Muscle layer of colon (tissue), 2 donors: ENCODE measurements at regions not wholly inside any gene's neighbourhood (a gene's known extent, or its start where the extent isn't known, plus 50 kb on each side); places are given as distances from the start of the nearest gene placed in this dataset.
"Not testable (repeated sequence)": the region's sequence is repeated elsewhere in the genome, so short reads cannot be mapped to it uniquely, and the experiment has no call there.

Source experiments
- H3K27ac ChIP-seq: one replicate; pipeline ENCODE4 v1.7.0; 2013; ENCODE audit warnings: low read depth, mild to moderate bottlenecking, low read length, moderate library complexity
- H3K27me3 ChIP-seq, 2 donors: one replicate each; pipeline ENCODE4 v1.7.0; 2013; ENCODE audit warnings: low read length in 2 of 2, mild to moderate bottlenecking in 2 of 2; ENCODE audit not compliant: insufficient read depth in 2 of 2, control insufficient read depth in 1 of 2
- H3K36me3 ChIP-seq: one replicate; pipeline ENCODE4 v1.7.0; 2013; ENCODE audit warnings: mild to moderate bottlenecking, low read length; ENCODE audit not compliant: insufficient read depth
- H3K4me1 ChIP-seq: one replicate; pipeline ENCODE4 v1.7.0; 2013; ENCODE audit warnings: mild to moderate bottlenecking, low read length; ENCODE audit not compliant: insufficient read depth
- H3K4me3 ChIP-seq, 2 donors: one replicate each; pipeline ENCODE4 v1.7.0; 2013; ENCODE audit warnings: low read length in 2 of 2, low read depth in 1 of 2, mild to moderate bottlenecking in 1 of 2, moderate library complexity in 1 of 2
- H3K9ac ChIP-seq: one replicate; pipeline ENCODE4 v1.7.0; 2013; ENCODE audit warnings: low read length
- H3K9me3 ChIP-seq: one replicate; pipeline ENCODE4 v1.7.0; 2013; ENCODE audit warnings: mild to moderate bottlenecking, low read length
- donor health status: abdominal sarcoma.
- donor health status: Adenocarcinoma of cecum.

DNA sequence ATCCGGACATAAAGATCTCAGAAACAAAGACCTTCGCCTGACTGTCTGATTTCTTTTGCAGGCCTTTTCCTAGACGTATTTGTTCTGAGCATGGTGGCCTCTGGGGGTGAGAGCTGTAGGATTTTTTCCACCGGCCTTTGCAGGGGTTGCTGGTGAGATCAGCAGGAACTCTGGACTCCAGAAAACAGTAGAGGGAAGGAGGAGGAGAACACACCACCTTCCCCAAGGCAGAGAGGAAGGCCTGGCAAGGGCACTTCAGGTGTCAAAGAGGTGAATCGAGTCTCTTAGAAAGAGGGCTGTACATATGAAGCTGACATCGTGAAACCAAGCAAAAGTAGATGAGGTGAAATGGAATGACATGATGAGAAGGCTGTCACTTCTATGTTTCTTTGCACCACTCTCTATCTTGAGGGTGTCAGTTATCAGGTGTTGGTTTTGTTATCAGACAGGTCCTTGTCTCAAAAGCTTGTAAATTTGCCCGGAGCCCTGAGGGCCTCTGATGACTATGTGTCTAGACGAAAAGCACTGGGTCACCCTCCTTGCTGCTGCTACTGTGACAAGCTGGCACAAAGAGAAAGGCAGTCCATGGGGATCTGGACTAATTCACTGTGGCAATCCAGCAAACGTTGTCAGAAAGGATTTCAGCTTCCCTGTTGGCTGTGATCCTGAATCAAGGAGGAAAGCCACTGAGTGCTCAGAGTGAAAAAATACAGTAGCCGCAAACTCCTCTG lies 91.3 kb upstream of the MAP3K7 start:
- Histone ChIP-seq H3K4me1 (no peaks in the 10 kb centered on the region), H3K4me3 (no peak overlapping the region), H3K9ac (no peak overlapping the region), H3K27ac (no peak overlapping the region), H3K36me3 (no peaks in the 10 kb centered on the region), H3K27me3 (no peaks in the 10 kb centered on the region), H3K9me3 (no peaks in the 10 kb centered on the region)

DNA sequence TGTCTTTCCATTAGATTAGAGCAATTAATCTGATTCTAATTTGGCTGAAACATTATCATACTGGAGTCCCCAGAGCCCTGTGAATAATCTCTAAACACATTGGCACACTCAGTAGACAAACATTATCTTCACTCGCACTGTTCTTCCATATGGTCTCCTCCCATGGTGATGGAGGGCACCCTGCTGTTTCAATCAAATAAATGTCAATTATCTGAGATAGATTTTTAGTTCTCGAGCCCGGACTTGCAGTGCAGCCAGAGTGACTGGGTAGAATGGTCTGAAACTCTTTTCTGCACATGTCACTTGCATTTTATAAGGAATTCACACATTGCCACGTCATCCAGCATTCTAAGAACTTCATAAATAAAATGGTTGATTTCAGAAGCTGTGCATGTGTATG lies 90.6 kb upstream of the MAP3K7 start:
- Histone ChIP-seq H3K27me3 (no peaks in the 10 kb centered on the region), H3K4me1 (no peaks in the 10 kb centered on the region), H3K9me3 (no peaks in the 10 kb centered on the region), H3K4me3 (no peak overlapping the region), H3K27ac (no peak overlapping the region), H3K9ac (no peak overlapping the region), H3K36me3 (no peaks in the 10 kb centered on the region)

DNA sequence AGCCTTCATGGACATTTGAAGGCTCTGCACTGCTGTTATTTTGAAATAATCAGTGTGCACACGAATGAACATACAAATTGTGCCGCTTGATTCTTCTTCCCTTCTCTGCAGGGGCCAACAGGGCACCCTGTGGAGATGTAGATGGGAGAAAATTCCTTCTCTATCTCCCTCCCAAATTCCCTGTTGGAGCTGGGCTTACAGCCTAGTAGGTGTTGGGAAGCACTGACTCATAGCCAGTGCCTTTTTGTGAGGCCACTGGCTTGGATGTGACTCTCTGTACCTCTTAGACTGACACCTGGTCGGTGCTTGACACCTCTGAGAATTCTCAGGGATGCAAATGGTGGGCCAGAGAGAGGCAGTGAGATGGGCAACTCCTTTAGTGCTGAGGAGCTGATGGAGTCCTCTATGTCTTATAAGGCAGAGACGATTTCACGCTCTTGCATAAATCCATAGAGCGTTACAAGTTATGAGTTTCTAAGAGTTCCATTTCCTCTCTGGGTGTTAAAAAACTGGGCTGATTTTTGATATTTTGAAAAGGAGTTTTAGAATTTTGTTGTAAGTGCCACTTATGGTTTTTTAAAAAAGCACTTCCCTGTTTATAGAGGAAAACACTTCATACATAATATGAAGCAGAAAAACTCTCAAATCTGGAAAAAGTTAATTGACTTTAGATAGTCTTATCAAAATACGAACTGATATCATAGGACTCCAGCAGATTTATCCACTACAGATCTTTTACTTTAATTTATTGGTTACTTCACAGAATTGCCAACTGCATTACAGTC lies 89.8 kb upstream of the MAP3K7 start:
- no peaks in the 10 kb centered on the region for H3K4me1 ChIP-seq

DNA sequence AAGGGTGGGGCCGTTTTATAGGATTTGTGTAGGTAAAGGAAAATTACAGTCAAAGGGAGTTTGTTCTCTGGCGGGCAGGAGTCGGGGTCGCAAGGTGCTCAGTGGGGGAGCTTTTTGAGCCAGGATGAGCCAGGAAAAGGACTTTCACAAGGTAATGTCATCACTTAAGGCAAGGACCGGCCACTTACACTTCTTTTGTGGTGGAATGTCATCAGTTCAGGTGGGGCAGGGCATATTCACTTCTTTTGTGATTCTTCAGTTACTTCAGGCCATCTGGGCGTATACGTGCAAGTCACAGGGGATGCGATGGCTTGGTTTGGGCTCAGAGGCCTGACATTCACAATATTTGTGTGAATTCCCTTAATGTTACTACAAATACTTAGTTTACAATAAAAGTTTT lies 88.2 kb upstream of the MAP3K7 start:
- not testable (repeated sequence) for H3K36me3 ChIP-seq, H3K9ac ChIP-seq, H3K27ac ChIP-seq

More for the DNA sequence above, 89.8 kb upstream of the MAP3K7 start:
- H3K9ac ChIP-seq, result no peak overlapping the region
- H3K27ac ChIP-seq, result no peak overlapping the region
- no peaks in the 10 kb centered on the region for H3K27me3 ChIP-seq
- no peaks in the 10 kb centered on the region for H3K36me3 ChIP-seq
- no peak overlapping the region for H3K4me3 ChIP-seq
- H3K9me3 ChIP-seq, result no peaks in the 10 kb centered on the region

DNA sequence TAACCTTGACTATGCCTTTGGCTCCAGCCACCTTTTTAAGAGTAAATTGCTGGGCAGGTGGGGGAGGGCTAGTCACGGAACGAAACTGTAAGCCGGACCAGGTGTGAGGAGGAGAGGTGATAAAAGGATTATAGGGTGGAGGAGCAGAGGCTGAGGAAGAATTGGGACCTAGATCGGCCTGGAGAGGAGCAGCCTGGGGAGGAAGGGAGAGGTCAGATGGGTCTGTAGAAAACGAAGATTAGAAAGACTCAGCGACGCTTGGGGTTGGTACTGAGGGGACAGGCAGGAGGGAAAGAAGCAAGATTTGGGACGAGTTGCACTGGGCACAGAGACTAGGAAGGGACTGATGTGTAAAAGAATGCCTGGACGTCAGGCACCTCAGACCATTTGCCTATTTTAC lies 87.2 kb upstream of the MAP3K7 start:
- H3K36me3 ChIP-seq, H3K4me1 ChIP-seq, H3K27ac ChIP-seq, H3K9me3 ChIP-seq, H3K4me3 ChIP-seq, H3K9ac ChIP-seq, H3K27me3 ChIP-seq: not testable (repeated sequence)

More for the DNA sequence above, 88.2 kb upstream of the MAP3K7 start:
- not testable (repeated sequence) for H3K4me3 ChIP-seq, H3K9me3 ChIP-seq, H3K4me1 ChIP-seq, H3K27me3 ChIP-seq

DNA sequence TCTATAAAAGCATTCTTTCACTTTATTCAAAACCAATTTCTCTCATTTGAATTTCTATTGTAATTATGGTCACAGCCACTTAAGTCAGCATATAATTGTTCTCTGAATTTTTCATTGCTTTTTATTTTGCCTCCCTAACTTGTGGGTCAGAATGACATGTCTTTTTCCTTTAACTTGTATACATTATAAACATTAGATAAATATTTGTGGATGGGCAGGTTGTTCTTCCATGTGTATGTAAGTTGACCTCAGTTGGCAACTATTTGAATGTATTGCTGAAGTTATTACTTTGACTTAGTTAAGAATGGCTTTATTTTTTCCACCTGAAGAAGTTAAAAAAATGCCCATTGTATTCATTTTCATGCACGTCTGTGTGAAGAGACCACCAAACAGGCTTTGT lies 83.0 kb upstream of the MAP3K7 start:
- Histone ChIP-seq H3K27me3 (no peaks in the 10 kb centered on the region), H3K4me3 (no peak overlapping the region), H3K4me1 (no peaks in the 10 kb centered on the region), H3K36me3 (no peaks in the 10 kb centered on the region), H3K27ac (no peak overlapping the region), H3K9me3 (no peaks in the 10 kb centered on the region), H3K9ac (no peak overlapping the region)

- H3K9me3 ChIP-seq, result no peaks in the 10 kb centered on the region
- H3K9ac ChIP-seq, result no peak overlapping the region
- H3K27ac ChIP-seq, result no peak overlapping the region
Measured at GRCh38 chr6:90669420-90669819, 82.5 kb upstream of the MAP3K7 start.

DNA sequence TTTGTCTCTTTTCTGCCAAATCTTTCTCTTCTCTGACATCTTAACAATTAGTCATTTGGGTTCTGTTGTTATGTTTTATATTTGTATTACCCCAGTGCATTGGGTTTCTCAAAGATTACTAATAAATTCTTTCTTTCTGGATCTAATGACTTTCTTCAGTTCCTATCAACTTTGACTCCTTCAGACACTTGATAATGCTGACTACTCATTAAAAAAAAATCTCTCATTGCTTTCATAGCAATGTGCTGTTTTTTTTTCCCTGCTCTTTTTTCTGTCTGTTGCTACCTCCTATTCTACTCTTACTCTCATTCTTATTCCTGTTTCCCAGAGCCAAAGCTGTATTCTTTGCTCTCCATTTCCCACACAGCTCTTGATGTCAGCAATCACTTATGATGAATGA lies 81.3 kb upstream of the MAP3K7 start:
- H3K36me3 ChIP-seq, result no peaks in the 10 kb centered on the region
- H3K4me3 ChIP-seq, result no peak overlapping the region
- H3K27me3 ChIP-seq, result no peaks in the 10 kb centered on the region
- no peak overlapping the region for H3K27ac ChIP-seq
- H3K9me3 ChIP-seq, result no peaks in the 10 kb centered on the region
- no peaks in the 10 kb centered on the region for H3K4me1 ChIP-seq
- H3K9ac ChIP-seq, result no peak overlapping the region

More at GRCh38 chr6:90669420-90669819, 82.5 kb upstream of the MAP3K7 start:
- Histone ChIP-seq H3K4me1 (no peaks in the 10 kb centered on the region), H3K4me3 (no peak overlapping the region), H3K36me3 (no peaks in the 10 kb centered on the region), H3K27me3 (no peaks in the 10 kb centered on the region)

GRCh38 chr6:90663873-90664272 lies 77.0 kb upstream of the MAP3K7 start:
- Histone ChIP-seq H3K27me3 (no peaks in the 10 kb centered on the region), H3K4me1 (no peaks in the 10 kb centered on the region), H3K27ac (no peak overlapping the region), H3K9me3 (no peaks in the 10 kb centered on the region), H3K9ac (no peak overlapping the region), H3K4me3 (no peak overlapping the region), H3K36me3 (no peaks in the 10 kb centered on the region)

- H3K4me3 ChIP-seq, result no peak overlapping the region
- no peaks in the 10 kb centered on the region for H3K4me1 ChIP-seq
- no peak overlapping the region for H3K9ac ChIP-seq
- no peaks in the 10 kb centered on the region for H3K36me3 ChIP-seq
- no peaks in the 10 kb centered on the region for H3K27me3 ChIP-seq
- no peaks in the 10 kb centered on the region for H3K9me3 ChIP-seq
- H3K27ac ChIP-seq, result no peak overlapping the region
Measured at GRCh38 chr6:90663106-90663505, 76.2 kb upstream of the MAP3K7 start.

GRCh38 chr6:90660931-90661330 lies 74.1 kb upstream of the MAP3K7 start:
- Histone ChIP-seq H3K36me3 (no peaks in the 10 kb centered on the region), H3K9ac (no peak overlapping the region), H3K9me3 (no peaks in the 10 kb centered on the region), H3K27me3 (no peaks in the 10 kb centered on the region), H3K4me1 (no peaks in the 10 kb centered on the region), H3K4me3 (no peak overlapping the region), H3K27ac (no peak overlapping the region)

DNA sequence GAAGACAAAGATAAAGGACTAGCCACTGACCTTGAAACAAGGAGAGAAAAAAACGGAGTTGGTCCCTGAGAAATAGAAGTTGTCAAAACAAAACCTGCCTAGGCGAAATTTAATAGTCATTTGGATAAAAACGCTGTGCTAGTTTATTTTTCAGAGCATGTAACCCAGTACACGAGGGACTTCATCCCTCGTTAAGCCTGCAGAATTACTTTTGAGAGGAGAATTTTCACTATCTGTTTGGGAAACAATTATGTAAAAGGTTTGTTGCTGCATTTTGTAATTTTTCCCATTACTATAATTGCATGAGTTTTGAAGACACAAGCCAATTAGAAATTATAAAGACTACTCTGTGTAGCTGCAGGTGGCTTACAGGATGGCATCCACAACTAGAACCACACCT lies 71.6 kb upstream of the MAP3K7 start:
- no peaks in the 10 kb centered on the region for H3K27me3 ChIP-seq
- no peaks in the 10 kb centered on the region for H3K9me3 ChIP-seq
- H3K4me3 ChIP-seq, result no peak overlapping the region
- H3K27ac ChIP-seq, result no peak overlapping the region
- H3K9ac ChIP-seq, result no peak overlapping the region
- H3K4me1 ChIP-seq, result no peaks in the 10 kb centered on the region
- no peaks in the 10 kb centered on the region for H3K36me3 ChIP-seq
